ENCODE measurements at regions not wholly inside any gene's neighbourhood (a gene's known extent, or its start where the extent isn't known, plus 50 kb on each side); places are given as distances from the start of the nearest gene placed in this dataset.
"Not testable (repeated sequence)": the region's sequence is repeated elsewhere in the genome, so short reads cannot be mapped to it uniquely, and the experiment has no call there.

DNA sequence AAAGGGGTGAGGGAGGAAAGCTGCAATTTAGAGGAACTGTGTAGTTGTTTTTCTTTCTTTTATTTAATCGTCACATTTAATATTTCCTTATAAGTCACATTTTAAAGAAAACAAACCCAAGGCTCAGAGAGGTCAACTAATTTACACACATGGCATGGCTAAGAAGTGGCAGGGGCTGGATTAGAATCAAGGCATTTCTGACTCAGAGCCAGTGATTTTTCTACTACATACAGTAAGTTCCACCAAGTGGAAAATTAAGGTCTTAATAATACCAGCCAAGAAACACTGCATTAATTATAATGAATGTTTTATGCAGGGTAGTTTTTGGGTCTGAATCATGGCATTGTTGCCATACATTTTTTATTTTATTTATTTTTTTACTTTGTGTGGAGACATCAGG, 607.7 kb upstream of the CITED2 start:
- no peak for DNase-seq (ENCODE audit: low spot score)
- Histone ChIP-seq H3K9me3 (ENCODE audit: low read depth) (no peaks in the 10 kb centered on the region), H3K79me2 (no peaks in the 10 kb centered on the region), H3K4me1 (ENCODE audit: insufficient read depth) (peaks cover 38% of the 10 kb centered on the region), H3K27ac (peak overlapping the region; percentile 85), H3K4me2 (peak overlapping the region; percentile 48), H3K27me3 (no peaks in the 10 kb centered on the region), H4K20me1 (ENCODE audit: insufficient read depth, poor library complexity, severe bottlenecking) (no peaks in the 10 kb centered on the region), H2AFZ (peak overlapping the region; percentile 22), H3K9me2 (replicated peaks; ENCODE audit: insufficient read depth) (no peaks in the 10 kb centered on the region), H3K36me3 (replicated peaks; ENCODE audit: insufficient read depth, low read depth) (no peaks in the 10 kb centered on the region), H3K4me3 (no peak overlapping the region)
- WGBS (ENCODE audit: low lambda C conversion rate, missing lambda C conversion rate) = 3% methylated on average over 1 of the region's 1 CpG
- TF ChIP-seq EZH2phosphoT487 (IDR thresholded peaks at IDR 0.05; ENCODE audit: low read depth, severe bottlenecking, unreplicated experiment) (no peak), EZH2 (IDR thresholded peaks at IDR 0.05; ENCODE audit: borderline replicate concordance) (no peak)
- TF ChIP-seq, protein P1, sequence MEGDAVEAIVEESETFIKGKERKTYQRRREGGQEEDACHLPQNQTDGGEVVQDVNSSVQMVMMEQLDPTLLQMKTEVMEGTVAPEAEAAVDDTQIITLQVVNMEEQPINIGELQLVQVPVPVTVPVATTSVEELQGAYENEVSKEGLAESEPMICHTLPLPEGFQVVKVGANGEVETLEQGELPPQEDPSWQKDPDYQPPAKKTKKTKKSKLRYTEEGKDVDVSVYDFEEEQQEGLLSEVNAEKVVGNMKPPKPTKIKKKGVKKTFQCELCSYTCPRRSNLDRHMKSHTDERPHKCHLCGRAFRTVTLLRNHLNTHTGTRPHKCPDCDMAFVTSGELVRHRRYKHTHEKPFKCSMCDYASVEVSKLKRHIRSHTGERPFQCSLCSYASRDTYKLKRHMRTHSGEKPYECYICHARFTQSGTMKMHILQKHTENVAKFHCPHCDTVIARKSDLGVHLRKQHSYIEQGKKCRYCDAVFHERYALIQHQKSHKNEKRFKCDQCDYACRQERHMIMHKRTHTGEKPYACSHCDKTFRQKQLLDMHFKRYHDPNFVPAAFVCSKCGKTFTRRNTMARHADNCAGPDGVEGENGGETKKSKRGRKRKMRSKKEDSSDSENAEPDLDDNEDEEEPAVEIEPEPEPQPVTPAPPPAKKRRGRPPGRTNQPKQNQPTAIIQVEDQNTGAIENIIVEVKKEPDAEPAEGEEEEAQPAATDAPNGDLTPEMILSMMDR (IDR thresholded peaks at IDR 0.05; ENCODE audit: poor library complexity) = no peak

GRCh38 chr6:139981768-139982181, 607.3 kb upstream of the CITED2 start:
- Histone ChIP-seq H3K4me3 (no peak overlapping the region), H3K4me1 (ENCODE audit: insufficient read depth) (peaks cover 38% of the 10 kb centered on the region), H3K9me3 (ENCODE audit: low read depth) (no peaks in the 10 kb centered on the region), H3K9me2 (replicated peaks; ENCODE audit: insufficient read depth) (no peaks in the 10 kb centered on the region), H3K4me2 (peak overlapping the region; percentile 48), H4K20me1 (ENCODE audit: insufficient read depth, poor library complexity, severe bottlenecking) (no peaks in the 10 kb centered on the region), H3K27ac (peak overlapping the region; percentile 85), H3K79me2 (no peaks in the 10 kb centered on the region), H3K27me3 (no peaks in the 10 kb centered on the region), H3K36me3 (replicated peaks; ENCODE audit: insufficient read depth, low read depth) (no peaks in the 10 kb centered on the region), H2AFZ (peak overlapping the region; percentile 22)
- 5% methylated on average over 5 of the region's 5 CpGs for WGBS (ENCODE audit: low lambda C conversion rate, missing lambda C conversion rate)
- DNase-seq (ENCODE audit: low spot score) = peak; percentile 66
- TF ChIP-seq, protein P1 (IDR thresholded peaks at IDR 0.05; ENCODE audit: poor library complexity) = no peak
- TF ChIP-seq EZH2phosphoT487 (IDR thresholded peaks at IDR 0.05; ENCODE audit: low read depth, severe bottlenecking, unreplicated experiment) (no peak), EZH2 (IDR thresholded peaks at IDR 0.05; ENCODE audit: borderline replicate concordance) (no peak)

- peak overlapping the region; percentile 85 for H3K27ac ChIP-seq
- WGBS (ENCODE audit: low lambda C conversion rate, missing lambda C conversion rate) = 89% methylated on average over 1 of the region's 1 CpG
- H3K27me3 ChIP-seq = no peaks in the 10 kb centered on the region
- TF ChIP-seq EZH2 (IDR thresholded peaks at IDR 0.05; ENCODE audit: borderline replicate concordance) = no peak
- TF ChIP-seq EZH2phosphoT487 (IDR thresholded peaks at IDR 0.05; ENCODE audit: low read depth, severe bottlenecking, unreplicated experiment) = no peak
- TF ChIP-seq, protein P1 (IDR thresholded peaks at IDR 0.05; ENCODE audit: poor library complexity) = no peak
- peak overlapping the region; percentile 48 for H3K4me2 ChIP-seq
- H3K4me1 ChIP-seq (ENCODE audit: insufficient read depth) = peaks cover 38% of the 10 kb centered on the region
- H3K4me3 ChIP-seq = no peak overlapping the region
- no peaks in the 10 kb centered on the region for H3K9me3 ChIP-seq (ENCODE audit: low read depth)
- H4K20me1 ChIP-seq (ENCODE audit: insufficient read depth, poor library complexity, severe bottlenecking) = no peaks in the 10 kb centered on the region
- H3K36me3 ChIP-seq (replicated peaks; ENCODE audit: insufficient read depth, low read depth) = no peaks in the 10 kb centered on the region
- DNase-seq (ENCODE audit: low spot score) = no peak
- H3K9me2 ChIP-seq (replicated peaks; ENCODE audit: insufficient read depth) = no peaks in the 10 kb centered on the region
- no peak overlapping the region for H2AFZ ChIP-seq
- H3K79me2 ChIP-seq = no peaks in the 10 kb centered on the region
Measured at GRCh38 chr6:139981066-139981624, 606.7 kb upstream of the CITED2 start.

DNA sequence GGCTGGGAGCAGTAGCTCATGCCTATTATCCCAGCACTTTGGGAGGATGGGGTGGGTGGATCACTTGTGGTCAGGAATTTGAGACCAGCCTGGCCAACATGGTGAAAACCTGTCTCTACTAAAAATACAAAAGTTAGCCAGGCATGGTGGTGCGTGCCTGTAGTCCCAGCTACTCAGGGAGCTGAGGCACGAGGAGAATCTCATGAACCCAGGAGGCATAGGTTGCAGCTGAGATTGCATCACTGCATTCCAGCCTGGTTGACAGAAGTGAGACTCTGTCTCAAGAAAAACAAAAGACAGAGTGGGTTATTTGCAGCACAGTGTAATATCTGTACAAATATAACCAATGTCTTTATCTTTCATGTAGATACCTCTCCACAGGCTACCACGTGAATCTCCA, 606.2 kb upstream of the CITED2 start:
- H4K20me1 ChIP-seq (ENCODE audit: insufficient read depth, poor library complexity, severe bottlenecking); H2AFZ ChIP-seq; H3K9me3 ChIP-seq (ENCODE audit: low read depth); H3K27me3 ChIP-seq; H3K36me3 ChIP-seq (replicated peaks; ENCODE audit: insufficient read depth, low read depth); H3K4me3 ChIP-seq; H3K4me2 ChIP-seq; H3K9me2 ChIP-seq (replicated peaks; ENCODE audit: insufficient read depth); H3K79me2 ChIP-seq; DNase-seq (ENCODE audit: low spot score): not testable (repeated sequence)
- 53% methylated on average over 3 of the region's 3 CpGs for WGBS (ENCODE audit: low lambda C conversion rate, missing lambda C conversion rate)
- peaks cover 38% of the 10 kb centered on the region for H3K4me1 ChIP-seq (ENCODE audit: insufficient read depth)
- H3K27ac ChIP-seq = peak overlapping the region; percentile 85

Data from hepatocyte (in vitro differentiated cells).